ENCODE measurements at regions not wholly inside any gene's neighbourhood (a gene's known extent, or its start where the extent isn't known, plus 50 kb on each side); places are given as distances from the start of the nearest gene placed in this dataset.

GRCh38 chr5:36770125-36770524 lies 106.4 kb upstream of the NIPBL start:
- TF ChIP-seq POLR2A (IDR thresholded peaks at IDR 0.05) (no peak), POLR2AphosphoS5 (IDR thresholded peaks at IDR 0.05) (no peak), CTCF (IDR thresholded peaks at IDR 0.05) (no peak), EP300 (IDR thresholded peaks at IDR 0.05) (no peak)
